IMR-90 (cell line): ENCODE measurements at regions not wholly inside any gene's neighbourhood (a gene's known extent, or its start where the extent isn't known, plus 50 kb on each side); places are given as distances from the start of the nearest gene placed in this dataset.

Source experiments
- ATAC-seq: fragments of 200-7000 bp; cut with Tn5 transposase; 2 replicates; pipeline ENCODE4 v1.9.1; 2020; ENCODE audit warnings: low read depth, mild to moderate bottlenecking, moderate library complexity
- BruUV-seq: library from RNA; stranded (reverse); fragments of 400-500 nt; replicated peaks from 2 replicates; lab custom pipeline; 2021; lab: Mats Ljungman, UMichigan
- CTCF ChIA-PET: fragments of 300-600 bp; formaldehyde crosslinking; extraction: SDS; loops from one replicate; lab custom pipeline; 2021; ENCODE audit warnings: antibody characterized with exemption; lab: Yijun Ruan, JAX
- POLR2A ChIA-PET: fragments of 300-600 bp; sonication (Branson Sonifier 250); formaldehyde crosslinking; loops from one replicate; lab custom pipeline; 2022; ENCODE audit warnings: antibody characterized with exemption; ENCODE audit not compliant: unreplicated experiment; lab: Charles Lee
- DNase-seq: peaks from one replicate; pipeline ENCODE4 v3.0.0; 2013
- H2AFZ ChIP-seq: replicated peaks from 2 replicates; pipeline ENCODE3; 2013; ENCODE audit warnings: low read length, mild to moderate bottlenecking; ENCODE audit not compliant: poor library complexity
- H2AK5ac ChIP-seq: 2 replicates; pipeline ENCODE4 v1.6.1; 2013; ENCODE audit warnings: low read depth, low read length, inconsistent platforms
- H2AK9ac ChIP-seq: replicated peaks from 2 replicates; pipeline ENCODE3; 2013; ENCODE audit warnings: mild to moderate bottlenecking, low read depth, low read length, moderate library complexity; ENCODE audit not compliant: poor library complexity
- H2BK120ac ChIP-seq: 2 replicates; pipeline ENCODE4 v1.6.1; 2013; ENCODE audit warnings: low read depth, low read length, inconsistent platforms
- H2BK15ac ChIP-seq: 3 replicates; pipeline ENCODE4 v1.6.1; 2013; ENCODE audit warnings: low read depth, low read length, inconsistent platforms
- H2BK20ac ChIP-seq: 2 replicates; pipeline ENCODE4 v1.6.1; 2013; ENCODE audit warnings: low read depth, mild to moderate bottlenecking, inconsistent platforms, low read length, moderate library complexity
- H2BK5ac ChIP-seq: 2 replicates; pipeline ENCODE4 v1.6.1; 2013; ENCODE audit warnings: mild to moderate bottlenecking, low read depth, low read length, inconsistent platforms; ENCODE audit not compliant: poor library complexity, severe bottlenecking
- H3K14ac ChIP-seq: replicated peaks from 2 replicates; pipeline ENCODE4 v1.6.1; 2013; ENCODE audit warnings: low read depth, low read length, inconsistent platforms
- H3K18ac ChIP-seq: 2 replicates; pipeline ENCODE4 v1.6.1; 2013; ENCODE audit warnings: low read depth, low read length, control low read depth
- H3K23ac ChIP-seq: 2 replicates; pipeline ENCODE4 v1.6.1; 2013; ENCODE audit warnings: low read depth, low read length, inconsistent platforms
- H3K27ac ChIP-seq: 2 replicates; pipeline ENCODE4 v1.5.1; 2013; ENCODE audit warnings: mild to moderate bottlenecking, control low read depth, low read length; ENCODE audit not compliant: insufficient read depth
- H3K27me3 ChIP-seq: 2 replicates; pipeline ENCODE4 v1.6.1; 2013; ENCODE audit warnings: low read length; ENCODE audit not compliant: control insufficient read depth, insufficient read depth
- H3K36me3 ChIP-seq: 2 replicates; pipeline ENCODE4 v1.6.1; 2013; ENCODE audit warnings: low read length, mixed read lengths; ENCODE audit not compliant: control insufficient read depth, insufficient read depth
- H3K4ac ChIP-seq: 2 replicates; pipeline ENCODE4 v1.6.1; 2013; ENCODE audit warnings: low read depth, low read length, inconsistent platforms
- H3K4me1 ChIP-seq: 2 replicates; pipeline ENCODE4 v1.6.1; 2013; ENCODE audit warnings: low read length, mixed read lengths; ENCODE audit not compliant: control insufficient read depth, insufficient read depth
- H3K4me2 ChIP-seq: 2 replicates; pipeline ENCODE4 v1.6.1; 2013; ENCODE audit warnings: low read depth, mild to moderate bottlenecking, control low read depth, low read length, moderate library complexity
- H3K4me3 ChIP-seq: 2 replicates; pipeline ENCODE4 v1.5.1; 2013; ENCODE audit warnings: low read depth, mild to moderate bottlenecking, control low read depth, low read length, moderate library complexity; ENCODE audit not compliant: insufficient read depth
- H3K56ac ChIP-seq: 2 replicates; pipeline ENCODE4 v1.6.1; 2013; ENCODE audit warnings: low read length, inconsistent platforms; ENCODE audit not compliant: insufficient read depth; ENCODE audit errors: extremely low read depth
- H3K79me1 ChIP-seq, 2 experiments: 2 replicates each; pipeline ENCODE4 v1.6.1; 2013; ENCODE audit warnings: low read length in 2 of 2, inconsistent platforms in 1 of 2, low read depth in 1 of 2
- H3K9ac ChIP-seq: 2 replicates; pipeline ENCODE4 v1.6.1; 2013; ENCODE audit warnings: low read depth, low read length, control low read depth
- H3K9me1 ChIP-seq: 2 replicates; pipeline ENCODE4 v1.6.1; 2013; ENCODE audit warnings: low read length, inconsistent platforms; ENCODE audit not compliant: insufficient read depth
- H3K9me3 ChIP-seq: 2 replicates; pipeline ENCODE4 v1.6.1; 2013; ENCODE audit warnings: low read length; ENCODE audit not compliant: control insufficient read depth, insufficient read depth
- H4K20me1 ChIP-seq: 2 replicates; pipeline ENCODE4 v1.6.1; 2013; ENCODE audit warnings: low read length, inconsistent platforms; ENCODE audit not compliant: insufficient read depth
- H4K5ac ChIP-seq: 2 replicates; pipeline ENCODE4 v1.6.1; 2013; ENCODE audit warnings: mild to moderate bottlenecking, low read depth, low read length, control low read depth
- H4K8ac ChIP-seq, 2 experiments: 2 replicates each; pipeline ENCODE4 v1.6.1; 2013; ENCODE audit warnings: low read depth in 2 of 2, low read length in 2 of 2, control low read depth in 1 of 2, inconsistent platforms in 1 of 2
- H4K91ac ChIP-seq: 2 replicates; pipeline ENCODE4 v1.6.1; 2013; ENCODE audit warnings: low read depth, low read length, inconsistent platforms; ENCODE audit not compliant: insufficient read depth
- BHLHE40 ChIP-seq: fragments of 150-350 bp; IDR thresholded peaks from 2 replicates; pipeline ENCODE4 v1.6.1; 2016; ENCODE audit warnings: mild to moderate bottlenecking, low read depth, low read length
- CHD1 ChIP-seq: IDR thresholded peaks from 2 replicates; pipeline ENCODE4 v1.6.1; 2012; ENCODE audit warnings: low read depth, low read length, improper control_type of control experiment
- CTCF ChIP-seq: conservative IDR thresholded peaks from 2 replicates; pipeline ENCODE4 v1.5.1; 2012; ENCODE audit warnings: mild to moderate bottlenecking, low read depth, low read length, improper control_type of control experiment
- ELK1 ChIP-seq: fragments of 150-350 bp; IDR thresholded peaks from 2 replicates; pipeline ENCODE4 v1.6.1; 2016; ENCODE audit warnings: low read depth, mild to moderate bottlenecking, low read length, moderate library complexity, borderline replicate concordance
- FOS ChIP-seq: fragments of 150-350 bp; IDR thresholded peaks from 2 replicates; pipeline ENCODE4 v1.6.1; 2016; ENCODE audit warnings: low read depth, low read length
- MAFK ChIP-seq: IDR thresholded peaks from 2 replicates; pipeline ENCODE4 v1.6.1; 2012; ENCODE audit warnings: low read depth, low read length, improper control_type of control experiment
- MAZ ChIP-seq: IDR thresholded peaks from 2 replicates; pipeline ENCODE4 v1.6.1; 2012; ENCODE audit warnings: low read depth, mild to moderate bottlenecking, low read length, improper control_type of control experiment, moderate library complexity, borderline replicate concordance
- MXI1 ChIP-seq: IDR thresholded peaks from 2 replicates; pipeline ENCODE4 v1.6.1; 2012; ENCODE audit warnings: low read depth, mild to moderate bottlenecking, low read length, moderate library complexity, borderline replicate concordance
- RAD21 ChIP-seq: IDR thresholded peaks from 2 replicates; pipeline ENCODE4 v1.6.1; 2012; ENCODE audit warnings: low read length, improper control_type of control experiment
- RCOR1 ChIP-seq: IDR thresholded peaks from 2 replicates; pipeline ENCODE4 v1.6.1; 2012; ENCODE audit warnings: mild to moderate bottlenecking, low read length, improper control_type of control experiment; ENCODE audit not compliant: insufficient replicate concordance
- SMC3 ChIP-seq: fragments of 150-350 bp; IDR thresholded peaks from 2 replicates; pipeline ENCODE4 v1.6.1; 2016; ENCODE audit warnings: low read depth, mild to moderate bottlenecking, antibody characterized with exemption, low read length, moderate library complexity
- WGBS, 2 experiments: methylation state at CpG; one replicate each; pipeline versions ENCODE4 v1.1.5 to v1.1.7; 2013; ENCODE audit warnings: missing lambda C conversion rate in 2 of 2; ENCODE audit not compliant: insufficient read length in 1 of 2; ENCODE audit errors: extremely low coverage in 2 of 2; 5-methylcytosine and 5-hydroxymethylcytosine counted together
- dilution Hi-C: fragments of 300-500 bp; cut with HindIII; formaldehyde crosslinking; loops from one replicate; pipeline ENCODE4 v1.14.3; 2018; ENCODE audit warnings: low sequenced_read_pairs; ENCODE audit not compliant: unreplicated experiment
- in situ Hi-C: fragments of 300-500 bp; cut with MboI; formaldehyde crosslinking; loops from 3 replicates; pipeline ENCODE4 v1.14.3; 2019; ENCODE audit warnings: low sequenced_read_pairs, inconsistent platforms, mixed read lengths
- intact Hi-C: fragments of 100-400 bp; cut with micrococcal nuclease; formaldehyde crosslinking; loops from 2 replicates; pipeline ENCODE4 v1.10.0; 2022

GRCh38 chr9:13721481-13722235 lies 442.2 kb upstream of the MPDZ start:
- ChIA-PET CTCF (interaction anchor here (0.6 kb wide), 1 partner anchor 63 kb away, joined by 3 read pairs; no protein-coding TSS in a partner anchor), POLR2A (no interaction called here)
- H3K9me1 ChIP-seq: no peaks in the 10 kb centered on the region
- intact Hi-C loops: no loop called here
- H3K4me2 ChIP-seq: no peak overlapping the region
- no peak overlapping the region for H3K4ac ChIP-seq
- H3K27ac ChIP-seq: no peak overlapping the region; the same call in 1 of the 2 replicates
- no peak overlapping the region for H2BK20ac ChIP-seq
- ATAC-seq: peak; percentile 28; the same call in 1 of the 2 replicates
- H3K4me1 ChIP-seq: peaks cover 11% of the 10 kb centered on the region
- H2AFZ ChIP-seq: no peak overlapping the region
- no peak overlapping the region for H4K91ac ChIP-seq
- H4K20me1 ChIP-seq: no peaks in the 10 kb centered on the region
- no peak overlapping the region for H4K5ac ChIP-seq
- no peak overlapping the region for H3K4me3 ChIP-seq
- no peak overlapping the region for H2AK9ac ChIP-seq
- no peaks in the 10 kb centered on the region for H3K79me1 ChIP-seq
- H2BK5ac ChIP-seq: peak overlapping the region; percentile 39
- H3K27me3 ChIP-seq: no peaks in the 10 kb centered on the region
- no peak overlapping the region for H3K9ac ChIP-seq
- BruUV-seq: no TSS peak
- H4K8ac ChIP-seq: no peak overlapping the region
- no peaks in the 10 kb centered on the region for H3K36me3 ChIP-seq
- H3K56ac ChIP-seq: no peak overlapping the region
- WGBS, 2 experiments: no CpG with 5 or more reads among the region's 1 CpG
- TF ChIP-seq CTCF (no peak), MXI1 (no peak), MAFK (no peak), CHD1 (no peak), MAZ (no peak), BHLHE40 (no peak), ELK1 (no peak), FOS (no peak), RCOR1 (no peak), RAD21 (no peak), SMC3 (no peak)
- dilution Hi-C loops: no loop called here
- in situ Hi-C loops: no loop called here
- H3K9me3 ChIP-seq: 0 out of 2 replicates have a peak, but pooled peaks cover 1% of the 10 kb centered on the region
- H3K23ac ChIP-seq: no peak overlapping the region
- no peak overlapping the region for H3K14ac ChIP-seq
- no peak overlapping the region for H2BK15ac ChIP-seq
- H2BK120ac ChIP-seq: no peak overlapping the region
- 0 out of 2 replicates have a peak overlapping the region, but pooled peaks have one; percentile 58 for H3K18ac ChIP-seq
- no peak overlapping the region for H2AK5ac ChIP-seq
- DNase-seq: peak; percentile 75
